Renal pelvis (tissue), 1 donor: ENCODE measurements at regions not wholly inside any gene's neighbourhood (a gene's known extent, or its start where the extent isn't known, plus 50 kb on each side); places are given as distances from the start of the nearest gene placed in this dataset.
"Not testable (repeated sequence)": the region's sequence is repeated elsewhere in the genome, so short reads cannot be mapped to it uniquely, and the experiment has no call there.

Source experiments
- DNase-seq: peaks from one replicate; pipeline ENCODE4 v3.0.0-alpha.2; 2013

- no peak for DNase-seq
These were observed 115.2 kb upstream of the PLCL2 start for GRCh38 chr3:16769525-16769924.

- peak; percentile 49 for DNase-seq
These were observed 114.7 kb upstream of the PLCL2 start for GRCh38 chr3:16770021-16770420.

GRCh38 chr3:16770792-16771191 is 114.0 kb upstream of the PLCL2 start:
- DNase-seq: peak; percentile 14

GRCh38 chr3:16773594-16773993 is 111.2 kb upstream of the PLCL2 start:
- DNase-seq: not testable (repeated sequence)

GRCh38 chr3:16774536-16774935 is 110.2 kb upstream of the PLCL2 start:
- DNase-seq: not testable (repeated sequence)

- DNase-seq: no peak
These were observed 99.8 kb upstream of the PLCL2 start for GRCh38 chr3:16784973-16785372.

- DNase-seq: no peak
These were observed 99.3 kb upstream of the PLCL2 start for GRCh38 chr3:16785465-16785864.

GRCh38 chr3:16788440-16789056 is 96.2 kb upstream of the PLCL2 start:
- no peak for DNase-seq

GRCh38 chr3:16789344-16790120 is 95.2 kb upstream of the PLCL2 start:
- no peak for DNase-seq

- no peak for DNase-seq
These were observed 94.0 kb upstream of the PLCL2 start for GRCh38 chr3:16790432-16791400.

GRCh38 chr3:16793321-16793720 is 91.4 kb upstream of the PLCL2 start:
- DNase-seq: no peak

- DNase-seq: no peak
These were observed 90.5 kb upstream of the PLCL2 start for GRCh38 chr3:16794257-16794656.

GRCh38 chr3:16795581-16795980 is 89.2 kb upstream of the PLCL2 start:
- DNase-seq: no peak

- DNase-seq: no peak
These were observed 86.9 kb upstream of the PLCL2 start for GRCh38 chr3:16797831-16798230.

GRCh38 chr3:16798738-16799137 is 86.0 kb upstream of the PLCL2 start:
- no peak for DNase-seq

- DNase-seq: no peak
These were observed 84.4 kb upstream of the PLCL2 start for GRCh38 chr3:16800361-16800760.

GRCh38 chr3:16801223-16801622 is 83.5 kb upstream of the PLCL2 start:
- DNase-seq: no peak

GRCh38 chr3:16801698-16802097 is 83.1 kb upstream of the PLCL2 start:
- no peak for DNase-seq

GRCh38 chr3:16802389-16802788 is 82.4 kb upstream of the PLCL2 start:
- no peak for DNase-seq

GRCh38 chr3:16803019-16803418 is 81.7 kb upstream of the PLCL2 start:
- no peak for DNase-seq

GRCh38 chr3:16807391-16807790 is 77.4 kb upstream of the PLCL2 start:
- DNase-seq: no peak

GRCh38 chr3:16808393-16809107 is 76.2 kb upstream of the PLCL2 start:
- DNase-seq: no peak
